HG02884 (cell line): ENCODE measurements at regions not wholly inside any gene's neighbourhood (a gene's known extent, or its start where the extent isn't known, plus 50 kb on each side); places are given as distances from the start of the nearest gene placed in this dataset.
"Not testable (repeated sequence)": the region's sequence is repeated elsewhere in the genome, so short reads cannot be mapped to it uniquely, and the experiment has no call there.

Experiments used
- ATAC-seq: cut with Tn5 transposase; IDR thresholded peaks from one replicate; pipeline ENCODE4 v1.9.1; 2021; ENCODE audit warnings: mild to moderate bottlenecking, moderate library complexity; ENCODE audit not compliant: unreplicated experiment

GRCh38 chr20:19833395-19833794 lies 75.3 kb downstream of the RIN2 start:
- no peak for ATAC-seq

- ATAC-seq: no peak
Observed at GRCh38 chr20:19834287-19834686, 76.2 kb downstream of the RIN2 start.

GRCh38 chr20:19834783-19835182 lies 76.7 kb downstream of the RIN2 start:
- ATAC-seq: no peak

- no peak for ATAC-seq
Observed at GRCh38 chr20:19835533-19836222, 77.6 kb downstream of the RIN2 start.

- no peak for ATAC-seq
Observed at GRCh38 chr20:19838468-19838867, 80.4 kb downstream of the RIN2 start.

GRCh38 chr20:19839053-19839452 lies 81.0 kb downstream of the RIN2 start:
- no peak for ATAC-seq

GRCh38 chr20:19840111-19840710 lies 82.2 kb downstream of the RIN2 start:
- ATAC-seq: no peak

GRCh38 chr20:19841740-19842139 lies 83.7 kb downstream of the RIN2 start:
- ATAC-seq: no peak

GRCh38 chr20:19844850-19845249 lies 86.8 kb downstream of the RIN2 start:
- not testable (repeated sequence) for ATAC-seq

GRCh38 chr20:19847383-19847782 lies 89.3 kb downstream of the RIN2 start:
- ATAC-seq: no peak

- no peak for ATAC-seq
Observed at GRCh38 chr20:19849341-19850197, 91.5 kb downstream of the RIN2 start.

GRCh38 chr20:19850198-19850533 lies 92.1 kb downstream of the RIN2 start:
- no peak for ATAC-seq

GRCh38 chr20:19851861-19852260 lies 93.8 kb downstream of the RIN2 start:
- no peak for ATAC-seq

- ATAC-seq: no peak
Observed at GRCh38 chr20:19855416-19855815, 97.4 kb downstream of the RIN2 start.

GRCh38 chr20:19858466-19859371 lies 100.7 kb downstream of the RIN2 start:
- no peak for ATAC-seq

- ATAC-seq: no peak
Observed at GRCh38 chr20:19859444-19859843, 101.4 kb downstream of the RIN2 start.

GRCh38 chr20:19860737-19861136 lies 102.7 kb downstream of the RIN2 start:
- no peak for ATAC-seq

- no peak for ATAC-seq
Observed at GRCh38 chr20:19861147-19861759, 103.2 kb downstream of the RIN2 start.

GRCh38 chr20:19864130-19864529 lies 106.1 kb downstream of the RIN2 start:
- ATAC-seq: no peak

GRCh38 chr20:19866070-19866469 lies 108.0 kb downstream of the RIN2 start:
- no peak for ATAC-seq

- ATAC-seq: no peak
Observed at GRCh38 chr20:19867074-19867473, 109.0 kb downstream of the RIN2 start.
